Right lobe of liver (tissue), 6 donors: ENCODE measurements at regions not wholly inside any gene's neighbourhood (a gene's known extent, or its start where the extent isn't known, plus 50 kb on each side); places are given as distances from the start of the nearest gene placed in this dataset.

Experiments used
- ATAC-seq, 4 donors: fragments of 200-7000 bp; cut with Tn5 transposase; one replicate each; pipeline ENCODE4 v1.9.1; 2020; ENCODE audit warnings: mild to moderate bottlenecking in 4 of 4, moderate library complexity in 4 of 4
- DNase-seq, 3 donors: peaks; one replicate each; pipeline ENCODE4 v3.0.0-alpha.2; 2020
- H3K27ac ChIP-seq, 3 donors: fragments of 200-600 bp; one replicate each; pipeline ENCODE4 v1.8.0; 2022
- H3K27me3 ChIP-seq, 2 donors: fragments of 200-600 bp; one replicate each; pipeline ENCODE4 v1.8.0; 2022
- H3K36me3 ChIP-seq, 4 donors: fragments of 200-600 bp; sonication (generic) in 1 of 4; one replicate each; pipeline versions ENCODE4 v1.5.1 to v1.8.0; 2017 to 2022; ENCODE audit warnings: control low read depth in 1 of 4
- H3K4me1 ChIP-seq, 4 donors: fragments of 200-600 bp; sonication (generic) in 1 of 4; one replicate each; pipeline versions ENCODE4 v1.5.1 to v1.8.0; 2017 to 2022; ENCODE audit warnings: control low read depth in 1 of 4
- H3K4me3 ChIP-seq, 3 donors: fragments of 200-600 bp; one replicate each; pipeline ENCODE4 v1.8.0; 2022
- H3K9me3 ChIP-seq, 4 donors: fragments of 200-600 bp; sonication (generic) in 1 of 4; one replicate each; pipeline versions ENCODE4 v1.5.1 to v1.8.0; 2017 to 2022; ENCODE audit warnings: control low read depth in 1 of 4
- POLR2A ChIP-seq: fragments of 450-650 bp; IDR thresholded peaks from one replicate; pipeline ENCODE4 v1.6.1; 2017; ENCODE audit warnings: antibody characterized with exemption, mild to moderate bottlenecking
- WGBS: methylation state at CpG from one replicate; pipeline ENCODE4 v1.1.6; 2018; ENCODE audit warnings: low coverage, low lambda C conversion rate; ENCODE audit not compliant: insufficient coverage; ENCODE audit errors: missing lambda C conversion rate; 5-methylcytosine and 5-hydroxymethylcytosine counted together
- intact Hi-C, 2 donors: fragments of 100-400 bp; cut with DNase I; formaldehyde crosslinking; loops; one replicate each; pipeline versions ENCODE4 v1.11.2 to v1.14.1; 2022
- TF ChIP-seq, protein P1 (sequence below), 4 donors: fragments of 200-600 bp in 3 of 4; fragments of 450-650 bp in 1 of 4; IDR thresholded peaks; one replicate each; pipeline versions ENCODE4 v1.5.1 to v1.8.0; 2016 to 2022; ENCODE audit warnings: antibody characterized with exemption in 4 of 4, mild to moderate bottlenecking in 2 of 4
- donor health status: DM: no; HTN: yes; CAD: no.
- donor health status: DM: no; HTN: no; CAD: no.
- donor health status: DM: no; HTN: no; CAD: no.
- donor health status: DM: no; HTN: yes; CAD: no.
- donor health status: DM: no; HTN: yes; CAD: no.

DNA sequence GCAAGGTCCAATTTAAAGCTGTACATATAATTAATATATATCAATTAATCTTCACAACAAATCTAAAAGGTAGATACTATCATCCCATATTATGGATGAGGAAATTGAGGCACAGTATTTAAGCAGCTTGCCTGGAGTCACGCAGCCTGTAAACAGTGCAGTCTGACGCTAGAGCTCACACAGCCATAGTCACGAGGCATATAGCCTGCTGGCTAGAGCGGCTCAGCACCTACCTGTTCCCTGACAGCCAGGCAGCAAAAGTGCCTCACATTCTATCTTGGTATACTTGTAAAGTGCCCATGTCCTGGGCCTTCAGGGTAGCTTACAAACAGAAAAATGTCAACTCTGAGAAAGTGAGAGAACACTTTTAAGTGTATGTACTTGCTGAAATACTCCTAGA is 222.6 kb upstream of the NEIL3 start:
- H3K27ac ChIP-seq = no peak overlapping the region
- no peak for ATAC-seq
- H3K4me3 ChIP-seq = no peak overlapping the region
- DNase-seq = no peak
- TF ChIP-seq POLR2A = no peak
- TF ChIP-seq, protein P1, sequence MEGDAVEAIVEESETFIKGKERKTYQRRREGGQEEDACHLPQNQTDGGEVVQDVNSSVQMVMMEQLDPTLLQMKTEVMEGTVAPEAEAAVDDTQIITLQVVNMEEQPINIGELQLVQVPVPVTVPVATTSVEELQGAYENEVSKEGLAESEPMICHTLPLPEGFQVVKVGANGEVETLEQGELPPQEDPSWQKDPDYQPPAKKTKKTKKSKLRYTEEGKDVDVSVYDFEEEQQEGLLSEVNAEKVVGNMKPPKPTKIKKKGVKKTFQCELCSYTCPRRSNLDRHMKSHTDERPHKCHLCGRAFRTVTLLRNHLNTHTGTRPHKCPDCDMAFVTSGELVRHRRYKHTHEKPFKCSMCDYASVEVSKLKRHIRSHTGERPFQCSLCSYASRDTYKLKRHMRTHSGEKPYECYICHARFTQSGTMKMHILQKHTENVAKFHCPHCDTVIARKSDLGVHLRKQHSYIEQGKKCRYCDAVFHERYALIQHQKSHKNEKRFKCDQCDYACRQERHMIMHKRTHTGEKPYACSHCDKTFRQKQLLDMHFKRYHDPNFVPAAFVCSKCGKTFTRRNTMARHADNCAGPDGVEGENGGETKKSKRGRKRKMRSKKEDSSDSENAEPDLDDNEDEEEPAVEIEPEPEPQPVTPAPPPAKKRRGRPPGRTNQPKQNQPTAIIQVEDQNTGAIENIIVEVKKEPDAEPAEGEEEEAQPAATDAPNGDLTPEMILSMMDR (IDR thresholded peaks at IDR 0.05) = no peak
- no peaks in the 10 kb centered on the region for H3K9me3 ChIP-seq
- intact Hi-C loops = no loop called here
- H3K27me3 ChIP-seq = no peaks in the 10 kb centered on the region
- no peaks in the 10 kb centered on the region for H3K4me1 ChIP-seq
- 65% methylated on average over 4 of the region's 4 CpGs for WGBS
- no peaks in the 10 kb centered on the region for H3K36me3 ChIP-seq

DNA sequence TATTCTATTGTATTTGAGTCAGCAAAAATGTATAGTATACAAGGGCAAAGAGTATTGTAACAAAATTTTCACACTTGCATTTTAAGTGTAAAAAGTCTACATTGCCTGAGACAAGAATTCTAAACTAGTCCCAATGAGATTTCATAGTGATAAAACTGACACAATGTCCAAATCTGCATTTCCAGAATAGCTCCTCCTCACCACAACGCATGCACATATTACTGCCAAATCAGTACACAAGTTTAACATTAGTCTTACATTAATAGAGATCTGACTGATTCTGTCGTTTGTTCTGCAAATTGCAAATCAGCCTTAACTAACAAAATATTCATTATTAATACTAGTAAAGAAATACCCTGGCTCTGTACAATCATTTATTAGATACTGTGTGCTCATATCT is 222.2 kb upstream of the NEIL3 start:
- H3K36me3 ChIP-seq = no peaks in the 10 kb centered on the region
- no peak overlapping the region for H3K27ac ChIP-seq
- H3K4me1 ChIP-seq = no peaks in the 10 kb centered on the region
- WGBS = 58% methylated on average over 2 of the region's 2 CpGs
- H3K9me3 ChIP-seq = no peaks in the 10 kb centered on the region
- DNase-seq (no peak), ATAC-seq (no peak)
- intact Hi-C loops = no loop called here
- H3K27me3 ChIP-seq = no peaks in the 10 kb centered on the region
- H3K4me3 ChIP-seq = no peak overlapping the region
- TF ChIP-seq POLR2A = no peak
- TF ChIP-seq, protein P1 (IDR thresholded peaks at IDR 0.05) = no peak

DNA sequence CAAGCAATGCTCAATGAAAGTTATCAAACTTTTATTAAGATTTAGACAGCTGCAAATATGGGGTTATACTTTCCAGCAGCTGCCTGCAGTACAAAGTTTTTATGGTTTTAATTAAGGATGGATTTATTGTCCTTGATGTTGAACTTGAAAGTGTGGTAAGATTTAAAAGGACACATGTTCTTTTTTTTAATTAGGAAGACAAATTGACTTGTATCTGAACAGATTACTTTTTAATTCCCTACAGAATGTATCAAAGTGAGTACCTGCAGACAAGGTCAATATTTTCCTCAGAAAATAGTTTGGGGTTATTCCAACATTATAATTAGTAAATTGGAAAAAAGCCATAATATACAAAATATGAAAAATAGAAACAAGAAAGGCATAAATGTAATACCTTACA is 218.2 kb upstream of the NEIL3 start:
- H3K27ac ChIP-seq = no peak overlapping the region
- H3K4me1 ChIP-seq = no peaks in the 10 kb centered on the region
- DNase-seq = no peak
- H3K4me3 ChIP-seq = no peak overlapping the region
- H3K9me3 ChIP-seq = no peaks in the 10 kb centered on the region
- H3K36me3 ChIP-seq = no peaks in the 10 kb centered on the region
- no peak for ATAC-seq
- TF ChIP-seq, protein P1 (IDR thresholded peaks at IDR 0.05) = no peak
- no peak for TF ChIP-seq POLR2A
- intact Hi-C loops = no loop called here
- no peaks in the 10 kb centered on the region for H3K27me3 ChIP-seq

DNA sequence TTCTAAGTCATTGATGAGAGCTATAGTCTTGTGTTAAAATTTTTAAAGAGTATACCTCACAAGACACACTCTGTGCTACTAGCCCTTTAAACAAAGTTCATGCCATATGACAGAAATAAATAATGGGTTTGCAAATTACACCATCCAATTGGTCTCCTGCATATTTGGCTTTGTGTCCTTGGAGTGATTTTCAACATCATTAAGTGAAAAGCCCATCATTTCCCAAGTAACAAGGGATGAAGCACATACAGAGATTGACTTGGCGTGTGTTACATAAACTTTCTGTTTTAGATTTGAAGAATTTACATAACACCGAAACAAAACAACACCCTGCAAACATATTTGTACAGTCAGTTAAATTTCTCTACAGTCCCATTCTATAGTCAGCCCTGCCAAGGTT is 216.9 kb upstream of the NEIL3 start:
- Histone ChIP-seq H3K36me3 (no peaks in the 10 kb centered on the region), H3K27ac (no peak overlapping the region), H3K4me1 (no peaks in the 10 kb centered on the region), H3K27me3 (no peaks in the 10 kb centered on the region), H3K9me3 (no peaks in the 10 kb centered on the region), H3K4me3 (no peak overlapping the region)
- DNase-seq = no peak
- intact Hi-C loops = no loop called here
- 69% methylated on average over 2 of the region's 2 CpGs for WGBS
- ATAC-seq = no peak
- TF ChIP-seq POLR2A = no peak
- TF ChIP-seq, protein P1 (IDR thresholded peaks at IDR 0.05) = no peak

DNA sequence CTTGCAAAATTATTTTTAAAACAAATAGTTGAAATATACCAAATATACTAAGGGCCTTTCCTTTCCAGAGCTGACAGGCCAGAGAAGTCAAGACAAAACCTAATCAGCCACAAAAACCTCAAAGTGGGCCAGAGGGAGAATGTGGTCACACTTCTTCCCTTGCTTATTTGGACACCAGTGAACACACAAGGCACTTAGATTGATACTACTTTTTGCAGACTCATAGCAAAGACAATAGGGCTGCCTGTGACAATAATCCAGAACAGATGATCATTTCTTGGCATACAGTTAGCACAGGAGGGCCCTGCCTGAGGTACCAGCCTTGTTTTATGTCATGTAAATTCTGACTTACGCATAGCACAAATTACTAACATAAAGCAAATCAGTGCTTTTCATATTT is 215.7 kb upstream of the NEIL3 start:
- TF ChIP-seq, protein P1 (IDR thresholded peaks at IDR 0.05) = no peak
- no peak for TF ChIP-seq POLR2A
- Histone ChIP-seq H3K27me3 (no peaks in the 10 kb centered on the region), H3K27ac (no peak overlapping the region), H3K4me1 (no peaks in the 10 kb centered on the region), H3K9me3 (no peaks in the 10 kb centered on the region), H3K4me3 (no peak overlapping the region), H3K36me3 (no peaks in the 10 kb centered on the region)
- no peak for DNase-seq
- intact Hi-C loops = no loop called here
- WGBS = 67% methylated on average over 1 of the region's 1 CpG
- no peak for ATAC-seq
